Muscle of back (tissue), 3 donors: ENCODE measurements at regions not wholly inside any gene's neighbourhood (a gene's known extent, or its start where the extent isn't known, plus 50 kb on each side); places are given as distances from the start of the nearest gene placed in this dataset.

Experiments
- DNase-seq, 3 donors: peaks; one replicate each; pipeline versions ENCODE4 v3.0.0 to v3.0.0-alpha.2; 2013

DNA sequence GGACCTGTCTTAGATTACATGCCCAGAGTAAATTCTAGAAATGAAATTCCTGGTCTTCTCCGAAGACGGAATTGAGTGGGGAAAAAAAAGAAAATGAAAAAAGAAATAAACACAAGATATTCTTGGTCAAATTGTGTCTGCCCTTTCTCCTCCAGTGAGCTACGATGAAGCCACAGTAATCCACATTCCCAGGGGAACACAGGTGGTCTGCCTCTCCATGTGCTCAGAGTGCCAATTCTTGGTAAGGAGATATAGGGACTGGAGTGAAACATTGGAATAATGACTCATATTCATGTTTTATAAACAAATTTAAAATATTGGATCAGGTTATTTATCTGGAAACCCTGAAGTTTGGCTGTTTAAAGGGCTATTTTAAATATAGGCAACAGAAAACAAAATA lies 54.2 kb upstream of the MGST2 start:
- no peak for DNase-seq

DNA sequence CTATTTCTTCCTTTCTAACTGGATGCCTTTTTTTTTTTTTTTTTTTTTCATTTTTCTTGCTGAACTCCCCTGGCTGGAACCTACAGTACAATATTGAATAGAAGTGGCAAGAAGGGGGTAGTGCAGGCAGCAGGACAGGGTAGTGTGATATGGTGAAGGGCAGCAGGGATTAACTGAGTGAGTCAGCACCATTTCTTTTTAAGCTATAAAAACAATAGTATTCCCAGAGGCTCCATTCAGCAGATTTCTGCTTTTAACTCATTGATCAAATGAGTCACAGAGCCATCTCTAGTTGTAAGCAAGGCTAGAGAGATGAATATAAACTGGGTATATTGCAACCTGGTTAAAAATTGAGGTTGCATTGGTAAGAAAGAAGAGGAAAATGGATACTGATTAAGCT lies 53.6 kb upstream of the SETD7 start:
- no peak for DNase-seq

DNA sequence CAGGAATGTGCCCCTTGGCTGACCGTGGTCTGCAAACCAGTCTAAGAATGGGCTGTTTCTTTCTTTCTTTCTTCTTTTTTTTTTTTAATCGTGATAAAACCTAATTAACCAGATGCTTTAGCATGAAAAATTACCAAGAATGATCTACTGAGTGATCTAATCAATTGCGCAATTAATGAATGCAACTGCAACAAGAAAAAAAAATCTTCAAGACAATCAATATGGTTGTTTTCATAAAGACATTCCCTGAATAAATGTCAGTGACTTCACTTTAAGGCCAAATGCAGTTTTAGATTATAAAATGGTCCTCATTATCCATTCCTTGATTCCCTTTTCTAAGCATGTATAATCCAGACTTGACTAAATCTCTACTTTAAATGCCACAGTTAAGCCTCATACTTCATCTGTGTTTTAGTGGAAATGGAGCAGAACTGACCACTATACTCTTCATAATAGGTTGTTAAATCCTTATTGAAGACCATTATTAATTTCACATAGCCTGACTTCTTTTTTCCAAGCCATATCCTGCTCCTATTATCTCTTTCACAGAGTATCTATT lies 51.6 kb upstream of the SETD7 start:
- no peak for DNase-seq

DNA sequence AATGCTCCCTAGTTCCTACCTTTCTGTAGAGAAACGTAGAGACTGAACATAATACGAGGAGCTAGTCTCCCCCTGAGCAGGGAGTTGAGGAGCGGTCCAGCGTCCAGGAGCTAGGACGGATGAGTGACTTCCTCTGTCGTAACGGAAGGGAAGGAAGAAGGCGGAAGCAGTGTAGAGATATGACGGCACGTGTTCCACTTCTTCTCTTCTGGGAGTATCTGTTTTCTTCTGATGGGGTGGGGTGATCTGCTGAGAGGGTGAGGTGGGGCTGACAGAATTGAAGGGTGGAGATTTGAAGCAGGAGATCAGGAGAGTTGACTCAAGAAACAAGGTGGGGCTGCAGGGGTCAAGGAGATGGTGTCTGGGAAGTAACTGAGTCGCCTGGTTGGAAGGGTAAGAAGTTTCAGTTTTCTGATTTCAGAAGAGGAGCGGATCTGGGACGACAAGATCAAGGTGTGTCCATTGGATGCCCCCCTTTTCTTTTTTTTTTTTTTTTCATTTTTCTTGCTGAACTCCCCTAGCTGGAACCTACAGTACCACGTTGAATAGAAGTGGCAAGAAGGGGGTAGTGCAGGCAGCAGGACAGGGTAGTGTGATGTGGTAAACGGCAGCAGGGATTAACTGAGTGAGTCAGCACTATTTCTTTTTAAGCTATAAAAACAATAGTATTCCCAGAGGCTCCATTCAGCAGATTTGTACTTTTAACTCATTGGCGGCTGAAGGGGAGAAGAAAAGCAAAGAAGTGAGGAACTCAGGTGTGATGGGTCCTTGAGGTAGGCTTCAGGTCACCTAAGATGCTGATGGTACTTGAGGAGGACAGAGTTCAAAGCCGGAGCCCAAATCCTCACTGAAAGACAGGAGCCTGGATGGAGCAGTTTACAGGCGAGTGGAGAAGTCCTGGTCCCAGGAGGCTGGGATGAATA lies 50.8 kb upstream of the SETD7 start:
- DNase-seq = peak in 1 of 3 donors; percentile 50

DNA sequence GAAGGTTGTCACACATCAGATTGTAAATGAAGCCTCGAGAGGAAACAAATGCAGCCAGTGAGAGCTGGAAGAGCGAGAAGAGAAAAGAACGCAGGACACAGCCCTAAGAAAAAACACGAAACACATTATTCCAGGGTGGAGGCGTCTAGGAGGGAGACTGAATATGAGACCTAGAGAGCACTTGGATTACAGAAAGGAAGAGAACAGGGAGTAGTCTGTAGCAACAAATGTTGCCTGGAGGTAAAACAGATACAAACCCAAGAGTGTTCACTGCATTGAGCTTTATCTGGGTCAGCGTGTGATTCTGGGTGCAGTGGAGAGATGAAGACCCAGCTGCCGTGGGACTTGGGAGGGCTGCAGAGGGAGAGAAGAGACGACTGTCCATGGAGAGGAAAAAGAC lies 50.1 kb upstream of the SETD7 start:
- no peak for DNase-seq
